Caki2 (cell line): ENCODE measurements at regions not wholly inside any gene's neighbourhood (a gene's known extent, or its start where the extent isn't known, plus 50 kb on each side); places are given as distances from the start of the nearest gene placed in this dataset.

ENCODE experiments used
- DNase-seq: peaks from one replicate; pipeline ENCODE4 v3.0.0-alpha.2; 2015; ENCODE audit warnings: low read depth
- in situ Hi-C: cut with HindIII; loops from 2 replicates; pipeline ENCODE4 v1.10.0; 2016; ENCODE audit warnings: low sequenced_read_pairs, low pct_unique_long_range_greater_than_20kb, mixed read lengths

DNA sequence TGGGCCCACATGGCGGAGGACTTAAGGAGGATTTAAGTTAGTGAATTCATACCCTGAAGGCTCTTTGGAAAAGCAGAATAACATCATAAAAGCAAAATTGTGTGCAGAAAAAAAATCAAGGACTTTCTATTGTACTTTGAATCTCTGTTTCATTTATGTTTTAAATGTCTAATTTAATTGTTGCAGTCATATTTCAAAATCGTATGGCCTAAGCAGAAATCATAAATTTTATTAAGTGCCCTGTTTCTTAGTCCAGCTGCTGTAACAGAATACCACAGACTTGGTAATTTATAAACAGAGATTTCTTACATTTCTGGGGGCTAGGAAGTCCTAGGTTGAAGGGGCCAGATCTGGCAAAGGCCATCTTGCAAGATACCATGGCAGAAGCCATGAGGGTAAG, 555.6 kb downstream of the LTN1 start:
- DNase-seq = no peak
- in situ Hi-C loops = no loop called here

DNA sequence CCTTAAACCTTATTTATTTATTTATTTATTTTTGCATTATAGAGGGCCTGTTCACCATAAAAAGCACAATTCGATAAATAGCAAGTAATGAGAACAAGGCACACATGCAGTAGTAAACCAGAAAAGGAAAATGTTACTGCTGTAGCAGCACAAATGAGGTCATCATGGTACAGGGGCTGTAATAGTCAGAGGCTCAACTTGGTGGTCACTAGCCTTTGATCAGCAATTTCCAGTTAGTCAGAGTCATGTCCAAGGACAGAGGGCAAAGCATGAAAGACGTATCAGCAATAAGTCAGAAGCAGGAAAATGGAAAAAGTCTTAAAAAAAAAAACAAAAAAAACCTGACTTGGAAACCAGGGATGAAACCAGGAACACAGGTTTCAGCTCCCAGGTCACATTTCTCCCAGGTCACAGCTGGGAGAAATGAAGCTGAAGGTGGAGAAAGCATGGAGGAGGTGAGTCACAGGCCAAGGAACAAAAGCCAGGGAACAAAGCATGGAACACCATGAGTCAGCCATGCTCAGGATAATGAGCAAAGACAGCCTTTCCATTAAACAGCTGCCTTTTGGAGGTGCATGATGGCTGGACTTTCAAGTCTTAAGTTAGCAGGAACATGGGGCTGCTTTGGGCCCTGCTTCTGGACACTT, 556.3 kb downstream of the LTN1 start:
- in situ Hi-C loops = no loop called here
- DNase-seq = peak; percentile 33

GRCh38 chr21:28431527-28432200, 561.0 kb downstream of the LTN1 start:
- in situ Hi-C loops = no loop called here
- no peak for DNase-seq

- in situ Hi-C loops = no loop called here
- DNase-seq = no peak
These were observed 561.7 kb downstream of the LTN1 start for GRCh38 chr21:28431022-28431421.

GRCh38 chr21:28429161-28429560, 563.5 kb downstream of the LTN1 start:
- in situ Hi-C loops = no loop called here
- DNase-seq = no peak

DNA sequence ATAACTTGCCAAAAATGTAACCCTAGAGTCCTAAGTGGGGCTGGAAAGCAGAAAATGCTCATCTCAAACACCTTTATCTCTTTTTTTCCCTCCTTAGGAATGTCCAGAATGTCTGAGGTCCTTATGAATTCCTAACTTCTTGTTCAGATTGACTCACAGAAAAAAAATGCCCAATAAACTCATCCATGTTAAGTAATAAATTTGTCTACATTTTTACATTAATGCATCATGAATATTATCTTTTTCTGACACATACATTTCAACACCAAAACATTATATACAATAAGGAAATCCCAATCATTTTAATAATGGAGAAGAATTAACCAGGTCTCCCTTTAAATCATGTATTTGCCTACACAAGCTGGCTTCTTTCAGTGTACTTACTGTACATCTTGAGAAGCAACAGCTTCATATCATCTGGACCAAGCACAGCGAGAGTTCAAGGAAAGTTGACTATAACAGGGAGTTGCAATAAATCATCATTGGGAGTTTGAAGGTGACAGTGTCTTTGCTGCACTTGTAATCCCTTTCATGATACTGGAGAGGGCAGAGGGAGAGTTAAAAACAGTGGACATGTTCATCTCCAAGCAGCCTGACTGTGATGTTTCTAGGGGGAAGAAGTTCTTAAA, 565.2 kb downstream of the LTN1 start:
- no peak for DNase-seq
- in situ Hi-C loops = no loop called here

GRCh38 chr21:28426545-28426944, 566.1 kb downstream of the LTN1 start:
- in situ Hi-C loops = no loop called here
- DNase-seq = no peak

DNA sequence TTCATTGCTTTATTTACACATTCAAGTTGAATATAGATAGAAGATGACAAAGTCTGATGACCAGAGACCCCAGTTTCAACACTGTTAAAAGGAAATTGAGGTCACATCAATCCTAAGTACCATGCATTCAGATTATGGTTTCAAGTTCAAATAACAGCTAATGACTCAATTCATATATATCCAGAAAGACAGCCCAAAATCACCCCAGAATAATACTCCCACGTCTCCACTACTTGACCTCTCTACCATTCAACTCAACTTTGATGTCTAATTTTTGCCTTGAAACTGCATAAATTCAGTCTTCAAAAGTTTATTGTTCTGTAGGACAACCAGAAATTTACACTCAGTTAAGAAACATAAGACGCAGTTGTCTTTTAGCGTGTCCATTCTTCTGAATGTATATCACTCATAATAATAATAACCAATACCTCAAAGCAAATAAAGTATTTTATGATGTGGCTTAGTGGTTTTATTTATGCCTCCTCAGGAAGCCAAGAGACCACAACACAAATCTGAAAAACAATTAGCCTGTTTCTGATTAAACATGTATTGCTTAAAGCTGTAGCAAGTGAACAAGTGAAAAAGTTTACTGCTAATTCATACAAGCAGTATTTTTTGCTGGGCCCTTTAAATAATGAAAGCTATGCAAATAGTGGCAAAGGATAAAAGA, 569.0 kb downstream of the LTN1 start:
- in situ Hi-C loops = no loop called here
- no peak for DNase-seq

GRCh38 chr21:28421716-28422524, 570.8 kb downstream of the LTN1 start:
- in situ Hi-C loops = no loop called here
- no peak for DNase-seq

DNA sequence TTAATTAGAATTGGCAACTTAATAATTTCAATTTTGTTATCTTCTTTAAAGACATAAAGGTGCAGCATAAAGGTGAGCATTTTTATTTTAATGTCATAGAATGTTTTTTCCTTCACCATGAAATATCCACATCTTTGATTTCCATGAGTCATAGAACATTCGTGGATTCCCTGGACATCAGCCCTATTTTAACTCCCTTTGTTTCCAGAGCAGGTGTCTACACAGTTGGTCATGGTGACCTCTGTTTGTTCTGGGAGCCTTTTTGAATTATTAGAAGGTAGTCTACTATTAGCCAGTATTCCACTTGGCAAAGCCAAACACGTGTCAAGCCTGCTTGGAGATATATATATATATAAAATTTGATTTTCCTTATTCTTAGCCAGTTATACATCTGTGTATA, 572.9 kb downstream of the LTN1 start:
- DNase-seq = no peak
- in situ Hi-C loops = no loop called here

GRCh38 chr21:28418726-28419514, 573.8 kb downstream of the LTN1 start:
- in situ Hi-C loops = no loop called here
- no peak for DNase-seq

GRCh38 chr21:28410256-28410655, 582.4 kb downstream of the LTN1 start:
- no peak for DNase-seq
- in situ Hi-C loops = no loop called here

GRCh38 chr21:28402616-28402989, 590.1 kb downstream of the LTN1 start:
- in situ Hi-C loops = no loop called here

DNA sequence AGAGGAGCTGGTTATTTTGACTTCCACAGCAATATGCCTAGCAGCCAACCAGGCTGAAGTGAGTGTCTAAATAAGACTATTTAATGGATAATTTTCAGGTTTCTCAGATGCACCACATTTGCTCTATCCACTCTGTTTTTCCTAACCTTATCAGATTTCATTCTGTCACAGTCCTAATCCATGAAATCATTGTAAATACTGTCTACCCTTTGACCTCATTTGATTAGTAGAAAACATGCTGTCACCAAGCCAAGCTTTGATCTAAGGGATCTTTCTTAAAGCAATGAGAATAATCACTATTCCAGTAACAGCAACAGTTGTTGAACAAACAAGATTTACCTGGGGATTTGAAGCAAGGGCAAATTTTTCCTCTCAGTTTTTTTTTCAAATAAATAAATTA, 595.6 kb downstream of the LTN1 start:
- DNase-seq = no peak
- in situ Hi-C loops = no loop called here

More at GRCh38 chr21:28402616-28402989, 590.1 kb downstream of the LTN1 start:
- DNase-seq = no peak

- DNase-seq = no peak
- in situ Hi-C loops = no loop called here
These were observed 596.3 kb downstream of the LTN1 start for GRCh38 chr21:28396421-28396820.

- peak; percentile 74 for DNase-seq
- in situ Hi-C loops = no loop called here
These were observed 599.4 kb downstream of the LTN1 start for GRCh38 chr21:28393279-28393678.

GRCh38 chr21:28391938-28392849, 600.5 kb downstream of the LTN1 start:
- in situ Hi-C loops = no loop called here
- no peak for DNase-seq
